NCI-H82 treated with DMSO at 0.1 percent for 48 hours (cell line): ENCODE measurements at regions not wholly inside any gene's neighbourhood (a gene's known extent, or its start where the extent isn't known, plus 50 kb on each side); places are given as distances from the start of the nearest gene placed in this dataset.

Experiments
- DNase-seq: peaks from one replicate; lab custom pipeline; 2025; ENCODE audit not compliant: unreplicated experiment; lab: John Stamatoyannopoulos, UW

DNA sequence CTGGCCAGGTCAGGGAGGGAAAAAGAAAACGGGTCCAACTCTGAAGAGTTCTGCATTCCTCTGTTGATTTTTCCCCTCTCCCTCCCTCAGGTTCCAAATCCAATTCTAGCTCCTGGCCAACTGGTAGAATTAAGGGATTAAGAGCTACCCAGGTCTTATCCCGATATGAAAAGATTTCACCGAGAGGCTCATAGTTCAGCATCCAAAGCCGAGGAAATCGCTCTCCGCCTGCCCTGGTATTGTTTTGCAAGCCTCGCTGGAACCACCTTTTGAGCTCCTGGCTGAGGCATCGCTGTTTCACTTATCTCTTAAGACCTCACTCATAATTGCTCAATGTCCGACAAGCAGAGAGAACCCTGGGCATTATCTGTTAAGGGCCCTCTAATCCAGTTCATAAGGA is 180.4 kb downstream of the URI1 start:
- DNase-seq: peak; percentile 93

DNA sequence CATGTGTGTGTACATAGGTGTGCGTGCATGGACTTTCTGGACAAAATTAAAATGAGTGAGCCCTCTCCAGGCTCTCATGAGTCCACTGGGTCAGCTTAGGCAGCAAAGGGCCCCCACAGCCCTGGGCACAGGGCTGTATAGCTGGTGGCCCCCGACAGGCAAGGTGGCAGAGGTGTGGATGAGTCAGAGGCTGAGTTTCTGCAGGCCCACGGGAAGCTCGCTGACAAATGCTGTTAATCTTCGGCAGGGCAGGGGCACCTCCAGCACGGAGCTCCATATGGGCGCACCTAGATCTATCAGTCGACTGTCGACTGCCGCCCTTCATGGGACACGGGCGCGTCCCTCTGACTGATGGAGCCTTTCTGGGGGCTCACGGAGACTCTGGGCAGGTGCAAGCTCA is 181.1 kb downstream of the URI1 start:
- peak; percentile 20 for DNase-seq

DNA sequence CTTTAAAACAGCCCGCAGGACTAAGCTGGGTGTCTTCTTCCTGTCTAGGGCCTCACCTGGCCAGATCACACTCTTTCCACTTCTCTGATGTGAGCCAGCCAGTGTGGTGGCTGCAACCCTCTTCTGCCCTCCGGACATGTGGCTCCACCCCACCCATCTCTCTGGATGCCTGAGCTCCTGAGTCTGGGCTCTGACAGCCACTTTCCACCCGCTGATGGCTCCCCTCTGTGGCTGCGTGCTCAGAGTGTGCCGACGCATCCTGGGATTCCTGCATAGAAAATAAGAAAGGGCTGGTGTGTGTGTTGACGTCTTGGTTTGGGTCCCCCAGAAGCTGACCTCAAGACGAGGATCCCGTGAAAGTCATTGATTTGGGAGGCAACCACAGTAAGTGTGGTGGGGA is 181.6 kb downstream of the URI1 start:
- no peak for DNase-seq

DNA sequence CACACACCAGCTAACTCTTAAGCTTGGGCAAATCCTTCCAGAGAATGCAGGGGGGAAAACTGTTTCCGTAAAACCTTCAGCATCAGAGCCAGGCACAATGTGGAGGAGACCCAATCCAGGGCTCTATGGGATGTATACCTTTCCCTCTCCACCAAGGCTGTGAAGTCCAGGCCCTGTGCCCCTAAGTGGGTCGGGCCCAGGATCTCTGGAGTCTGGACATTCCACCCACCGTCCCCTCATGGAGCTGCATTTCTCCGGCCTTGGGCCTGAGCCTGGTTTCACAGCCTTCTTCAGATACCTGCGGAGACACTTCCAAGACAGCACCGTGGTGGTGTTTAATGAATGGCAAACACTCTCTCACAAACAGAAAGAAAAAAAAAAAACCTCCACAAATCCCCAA is 186.2 kb downstream of the URI1 start:
- DNase-seq: no peak

DNA sequence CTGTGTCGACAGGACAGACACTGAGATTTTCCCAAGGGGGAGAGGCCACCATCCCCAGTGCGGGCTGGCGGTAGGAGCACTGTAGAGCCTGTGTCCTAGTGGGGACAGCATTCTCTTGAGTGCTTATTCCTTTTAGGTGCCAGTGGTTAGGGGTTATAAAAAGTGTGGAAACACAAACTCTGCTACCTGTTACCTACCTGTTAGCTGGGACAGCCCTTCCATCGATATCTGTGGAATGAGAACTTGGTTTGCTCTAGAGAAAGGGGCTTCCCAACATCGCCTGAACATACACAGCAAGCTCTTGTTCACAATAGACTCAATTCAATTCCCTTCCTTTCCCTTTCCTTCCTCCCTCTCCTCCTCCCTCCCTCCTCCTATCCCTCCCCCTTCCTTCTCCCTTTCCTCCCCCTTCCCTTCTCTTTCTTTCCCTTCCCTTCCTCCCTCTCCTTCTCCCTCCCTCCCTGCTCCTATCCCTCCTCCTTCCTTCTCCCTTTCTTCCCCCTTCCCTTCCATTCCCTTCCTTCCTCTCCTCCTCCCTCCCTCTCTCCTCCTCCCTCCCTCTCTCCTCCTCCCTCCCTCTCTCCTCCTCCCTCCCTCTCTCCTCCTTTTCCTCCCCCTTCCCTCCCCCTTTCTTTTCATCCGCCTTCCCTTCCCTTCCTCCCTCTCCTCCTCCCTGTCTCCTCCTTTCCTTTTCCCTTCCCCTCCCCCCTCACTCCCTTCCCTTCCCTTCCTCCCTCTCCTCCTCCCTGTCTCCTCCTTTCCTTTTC is 188.5 kb downstream of the URI1 start:
- DNase-seq: no peak

DNA sequence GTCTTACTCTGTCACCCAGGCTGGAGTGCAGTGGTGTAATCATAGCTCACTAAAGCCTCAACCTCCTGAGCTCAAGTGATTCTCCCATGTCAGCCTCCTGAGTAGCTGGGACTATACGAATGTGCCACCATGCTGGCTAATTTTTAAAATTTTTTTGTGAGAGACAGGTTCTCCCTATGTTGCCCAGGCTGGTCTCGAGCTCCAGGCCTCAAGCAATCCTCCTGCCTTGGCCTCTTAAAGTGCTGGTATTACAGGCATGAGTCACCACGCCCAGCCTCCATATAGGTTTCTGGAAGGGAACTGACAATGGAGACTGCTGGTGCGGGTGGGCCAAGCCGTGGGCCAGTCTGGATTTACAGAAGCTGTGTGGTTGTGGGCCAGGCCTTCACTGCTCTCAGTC is 189.2 kb downstream of the URI1 start:
- DNase-seq: no peak

DNA sequence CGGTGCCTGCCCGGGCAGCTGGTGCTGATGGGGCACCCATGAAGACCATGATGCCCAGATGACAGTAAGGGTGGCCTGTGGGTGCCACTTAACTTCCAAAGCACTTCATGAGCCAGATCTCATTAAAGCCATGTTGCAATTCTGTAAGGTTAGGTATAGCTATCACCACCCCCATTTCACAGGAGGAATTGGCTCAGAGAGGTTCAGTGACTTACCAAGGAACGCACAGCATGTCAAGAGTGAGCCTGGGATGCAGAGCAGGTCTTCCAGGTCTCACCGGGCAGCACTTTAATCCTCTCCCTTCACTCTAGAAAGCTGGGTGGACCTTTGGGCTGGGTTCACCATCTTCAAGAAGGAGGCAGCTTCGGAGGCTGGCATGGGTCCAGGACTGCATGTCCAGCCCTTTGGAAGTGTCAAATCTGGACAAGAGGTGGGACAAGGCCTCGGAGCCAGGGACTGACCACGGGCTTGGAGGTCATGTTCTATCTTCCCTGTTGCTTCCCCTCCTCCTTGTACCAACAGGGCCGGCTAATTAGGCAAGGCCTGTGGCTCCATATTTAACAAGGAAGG is 189.8 kb downstream of the URI1 start:
- no peak for DNase-seq

DNA sequence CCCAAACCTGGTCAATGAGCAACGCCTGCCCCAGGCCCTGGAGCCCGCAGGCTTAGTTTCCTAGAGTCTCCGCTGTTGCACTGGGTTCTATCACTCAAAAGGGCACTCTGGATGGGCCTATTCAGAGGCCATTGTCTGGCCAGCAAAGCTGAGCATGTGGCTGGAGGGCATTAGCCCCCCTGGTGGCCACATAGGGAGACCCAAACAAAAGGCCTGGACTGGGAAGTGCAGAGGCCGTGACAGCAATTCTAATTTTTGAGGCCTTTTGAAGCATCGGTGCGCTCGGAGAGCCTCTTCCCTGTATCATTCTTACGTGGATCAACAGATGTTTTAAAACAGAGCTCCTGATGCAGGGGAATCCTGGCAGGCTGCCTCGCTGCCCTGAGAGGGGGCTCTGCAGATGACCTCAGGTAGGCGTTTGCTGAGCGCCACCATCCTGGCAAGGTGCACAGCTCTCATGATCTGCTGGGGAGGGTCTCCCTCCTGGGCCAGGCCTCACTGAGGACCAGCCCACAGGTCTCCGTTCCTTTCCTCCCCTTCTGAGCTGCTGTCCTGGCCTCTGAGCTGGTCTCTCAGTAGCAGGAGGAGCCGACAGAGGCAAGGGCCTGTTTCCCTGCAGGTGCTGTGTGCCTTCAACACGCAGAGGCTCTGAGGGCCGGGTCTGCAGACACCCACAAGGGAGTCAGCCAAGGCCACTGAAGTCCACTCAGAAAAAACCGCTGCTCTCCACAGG is 190.5 kb downstream of the URI1 start:
- no peak for DNase-seq

DNA sequence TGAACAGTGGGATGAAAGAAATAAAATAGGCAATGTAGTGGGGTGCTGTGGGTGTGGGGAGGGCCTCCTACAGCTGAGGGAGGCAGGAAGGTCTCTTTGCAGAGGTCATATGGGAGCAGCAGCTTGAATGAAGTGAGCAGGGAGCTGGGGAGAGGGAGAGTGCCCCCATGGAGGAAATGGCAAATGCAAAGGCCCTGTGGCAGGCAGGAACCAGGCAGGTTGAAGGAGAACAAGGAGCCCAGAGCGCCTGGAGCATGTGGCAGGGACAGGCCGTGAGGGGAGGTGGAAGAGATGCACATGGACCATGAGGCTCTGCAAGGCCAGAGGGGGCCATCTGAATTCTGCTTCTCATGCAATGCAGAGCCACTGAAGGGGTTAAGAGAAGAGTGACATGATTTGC is 191.8 kb downstream of the URI1 start:
- DNase-seq: no peak

DNA sequence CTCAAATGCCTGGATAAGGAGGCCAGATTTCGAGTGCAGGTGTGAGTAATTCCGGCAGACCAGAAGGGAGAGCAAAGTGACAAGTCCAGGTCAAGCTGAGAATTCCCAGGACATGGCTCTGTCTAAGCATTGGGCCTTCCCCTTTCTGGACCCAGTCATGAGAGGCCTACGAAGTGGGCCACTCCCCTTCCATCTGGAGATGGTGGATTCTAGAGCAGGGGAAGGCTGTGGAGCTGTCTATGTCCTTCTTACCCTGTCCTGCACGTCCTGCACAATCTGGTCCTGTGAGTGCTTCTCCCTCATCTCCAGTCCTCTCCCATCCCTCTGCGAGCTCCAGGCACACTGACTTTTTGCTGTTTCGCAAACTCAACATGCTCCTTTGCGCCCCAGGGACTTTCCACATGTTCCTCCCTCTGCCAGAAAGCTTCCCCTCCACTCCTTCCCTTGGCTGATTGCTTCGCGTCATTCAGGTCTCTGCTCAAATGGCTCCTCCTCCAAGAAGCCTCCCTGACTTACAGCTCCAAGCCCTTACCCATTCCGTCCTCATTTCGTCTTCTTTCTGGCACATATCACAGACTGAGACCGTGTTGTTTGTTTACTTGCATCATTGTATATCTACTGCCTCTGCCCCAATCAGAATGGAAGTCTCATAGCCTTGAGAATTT is 193.2 kb downstream of the URI1 start:
- no peak for DNase-seq

DNA sequence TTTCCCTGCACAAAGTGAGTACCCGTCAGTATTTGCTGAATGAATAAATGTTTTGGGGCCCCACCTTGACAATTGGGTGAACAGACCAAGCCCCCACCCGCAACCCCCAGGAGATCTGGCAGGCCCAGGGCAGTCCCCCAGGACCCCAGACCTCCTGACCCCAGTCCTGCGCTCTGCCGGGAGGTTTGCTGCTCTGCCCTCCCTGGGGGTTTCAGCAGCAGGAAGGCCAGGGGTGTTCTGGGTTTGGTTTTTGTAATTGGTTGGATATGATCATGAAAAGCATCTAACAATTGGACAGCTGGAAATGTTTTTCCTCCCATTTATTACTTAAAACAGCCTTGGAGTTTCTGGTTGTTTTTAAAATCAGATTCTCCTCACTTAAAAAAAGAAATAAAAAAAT is 193.8 kb downstream of the URI1 start:
- DNase-seq: no peak

DNA sequence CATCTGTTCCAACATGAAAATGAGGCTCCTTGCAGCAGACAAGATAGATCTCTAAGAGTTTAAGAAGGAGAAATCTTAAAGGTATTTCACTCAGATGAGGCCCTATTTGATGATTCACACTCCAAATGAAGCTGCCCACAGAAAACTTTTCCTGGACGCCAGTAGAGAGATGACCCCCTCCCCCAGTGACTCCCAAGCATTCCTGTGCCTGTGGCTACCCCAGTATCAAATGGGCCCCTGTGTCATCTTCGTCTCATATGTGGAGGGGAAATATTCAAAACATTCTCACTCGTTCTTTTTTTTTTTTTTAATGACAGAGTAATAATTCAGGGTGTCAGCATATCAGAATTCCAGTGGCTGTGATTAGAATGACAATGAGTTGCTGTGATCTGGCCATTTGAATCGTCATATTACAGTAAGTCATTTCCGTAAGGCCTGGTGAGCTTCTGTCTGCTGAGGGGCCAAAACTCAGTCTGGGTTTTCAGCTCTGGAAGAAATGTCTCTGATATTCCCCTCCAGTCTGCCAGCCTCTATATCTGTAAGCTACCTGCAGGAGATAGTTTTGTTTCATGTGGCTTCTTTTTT is 194.7 kb downstream of the URI1 start:
- no peak for DNase-seq

DNA sequence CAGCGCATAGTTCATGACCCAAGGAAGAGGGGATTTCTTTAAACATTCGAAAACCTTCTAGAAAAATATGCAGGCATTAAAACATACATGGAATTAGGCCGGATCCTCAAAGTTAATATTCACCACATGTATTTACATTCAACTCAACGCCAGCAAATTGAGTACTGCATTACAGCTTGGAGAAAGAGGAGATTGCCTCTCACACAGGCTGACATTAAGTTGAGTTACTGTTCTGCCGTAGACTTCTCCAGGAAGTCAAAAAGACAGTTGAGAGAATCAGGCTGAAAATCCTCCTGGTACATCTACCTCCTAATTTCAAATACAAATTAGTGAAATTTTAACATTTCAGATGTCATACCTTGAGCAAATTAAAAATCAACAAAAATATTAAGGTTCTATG is 195.7 kb downstream of the URI1 start:
- no peak for DNase-seq

DNA sequence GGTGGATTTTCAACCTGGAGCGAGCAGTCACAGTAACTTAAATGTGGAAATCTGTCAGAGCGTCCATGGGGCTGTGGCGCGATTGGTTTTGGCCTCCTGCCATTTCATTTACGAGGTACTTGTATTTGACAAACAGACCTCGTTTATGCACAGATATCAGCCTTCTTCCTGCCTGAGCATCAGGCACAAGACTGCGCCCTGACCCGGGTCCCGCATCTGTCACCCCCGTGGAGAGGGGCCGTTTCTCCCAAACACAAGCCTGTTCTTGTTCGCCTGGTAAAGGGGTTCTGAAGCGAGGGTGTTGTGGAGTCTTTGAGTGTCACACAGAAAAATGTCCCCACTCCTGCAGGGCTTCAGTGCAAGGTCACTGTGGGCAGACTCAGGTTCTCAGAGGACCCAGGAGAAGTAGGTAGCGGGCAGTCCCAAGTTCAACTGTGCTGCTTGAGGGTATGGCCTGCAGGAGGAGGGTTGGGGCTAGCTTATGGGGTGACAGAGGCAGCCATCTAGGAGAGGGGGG is 202.3 kb downstream of the URI1 start:
- no peak for DNase-seq

DNA sequence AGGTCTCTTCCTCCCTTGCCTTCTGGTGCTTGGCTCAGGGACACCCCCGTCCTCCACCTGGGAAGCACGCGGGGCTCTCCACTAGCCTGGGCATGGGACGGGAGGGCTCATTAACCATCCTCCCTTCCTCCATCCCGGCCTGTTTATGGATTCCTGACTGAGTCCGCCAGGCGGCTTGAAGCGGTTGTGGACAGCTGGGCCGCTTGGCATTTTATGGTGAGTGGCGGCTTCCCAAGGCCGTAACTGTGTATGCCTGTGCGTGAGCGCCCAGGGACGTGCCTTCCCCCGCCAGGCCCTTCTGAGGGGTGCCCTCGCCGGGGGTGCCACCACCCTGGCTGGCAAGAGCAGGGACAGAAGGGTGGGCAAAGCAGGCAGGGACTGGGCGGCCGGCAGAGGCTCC is 202.8 kb downstream of the URI1 start:
- no peak for DNase-seq

DNA sequence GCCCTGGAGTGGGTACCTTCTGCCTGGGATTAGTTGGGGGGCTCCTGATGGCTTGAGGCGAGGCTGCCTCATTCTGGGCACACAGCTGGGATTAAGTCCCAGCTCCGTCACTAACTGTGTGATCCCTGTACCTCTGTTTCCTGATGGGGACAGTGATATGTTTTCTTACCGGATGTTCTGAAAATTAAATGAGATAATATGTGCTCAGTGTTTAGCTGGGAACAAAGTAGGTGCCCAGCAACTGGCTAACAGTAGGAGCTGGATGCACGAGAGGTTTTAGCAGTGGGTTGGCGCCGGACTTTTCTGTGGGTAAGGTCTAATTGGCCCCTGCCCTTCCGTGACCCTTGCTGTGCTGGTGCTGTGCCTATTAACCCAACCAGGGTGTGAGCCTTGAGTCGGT is 203.4 kb downstream of the URI1 start:
- no peak for DNase-seq

DNA sequence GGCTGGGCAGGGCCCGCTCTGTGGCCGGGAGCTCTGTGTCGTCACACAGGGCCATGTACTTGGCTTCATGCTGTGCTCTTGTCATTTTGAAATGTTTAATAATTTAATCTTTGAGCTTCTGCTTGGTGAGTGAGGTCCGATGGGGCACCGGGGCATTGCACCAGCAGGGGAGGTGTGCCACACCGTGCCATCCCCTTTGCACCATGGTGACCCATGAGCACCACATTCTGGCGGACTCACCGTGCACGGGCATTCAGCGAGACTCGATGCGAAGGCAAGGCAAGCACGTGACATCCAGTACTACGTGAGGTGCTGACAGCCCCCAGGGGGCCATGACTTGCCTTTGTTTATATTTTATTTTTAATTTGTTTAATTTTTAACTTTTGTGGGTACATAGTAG is 204.3 kb downstream of the URI1 start:
- DNase-seq: no peak

DNA sequence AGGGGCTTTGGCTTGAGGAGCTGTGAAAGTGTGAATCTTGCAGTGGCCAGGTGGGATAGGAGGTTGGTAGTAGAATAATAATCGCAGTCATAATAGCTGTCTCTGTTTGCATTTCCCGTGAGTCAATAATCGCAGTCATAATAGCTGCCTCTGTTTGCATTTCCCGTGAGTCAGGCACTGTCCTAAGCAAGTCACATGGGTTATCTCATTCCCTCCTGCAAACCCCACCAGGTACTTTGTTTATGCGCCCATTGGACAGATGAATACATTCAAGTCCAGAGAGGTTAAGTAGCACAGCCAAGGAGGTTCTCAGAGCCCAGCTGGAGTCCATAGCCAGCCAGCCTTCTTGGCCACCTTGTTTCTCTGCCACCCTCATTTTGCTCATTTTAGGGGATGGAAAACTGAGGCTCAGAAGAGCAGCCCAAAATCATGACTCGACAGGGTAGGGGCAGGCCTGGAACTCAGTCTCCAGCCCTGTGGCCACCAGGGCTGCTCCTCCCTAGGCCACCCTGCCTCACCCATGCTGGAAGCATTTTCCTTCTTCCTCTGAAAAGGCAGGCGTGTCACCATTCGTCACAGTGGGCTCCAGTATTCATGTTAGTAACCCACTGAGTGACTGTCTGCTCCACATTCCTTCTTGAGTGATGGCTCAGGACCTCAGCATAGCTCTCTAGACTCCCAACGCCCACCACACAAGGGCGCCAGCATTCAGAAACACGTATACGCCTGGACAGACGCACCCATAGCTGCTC is 206.2 kb downstream of the URI1 start:
- DNase-seq: no peak

DNA sequence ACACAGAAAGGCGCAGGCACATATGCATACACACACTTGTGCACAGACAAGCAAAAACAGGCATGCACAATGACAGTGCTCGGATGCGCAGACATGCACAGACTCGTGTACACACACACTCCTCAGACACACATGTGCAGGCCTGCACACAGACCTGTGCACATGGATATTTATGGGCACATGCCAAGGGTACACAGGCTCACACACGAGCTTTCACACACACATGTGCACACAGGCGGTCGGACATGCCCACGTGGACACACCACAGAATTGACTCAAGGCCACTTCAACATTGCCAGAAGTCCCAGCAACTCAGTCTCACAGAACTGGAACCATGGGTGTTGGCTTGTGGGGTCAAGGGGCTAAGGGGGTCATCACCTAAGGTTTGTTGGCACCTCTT is 206.8 kb downstream of the URI1 start:
- no peak for DNase-seq

DNA sequence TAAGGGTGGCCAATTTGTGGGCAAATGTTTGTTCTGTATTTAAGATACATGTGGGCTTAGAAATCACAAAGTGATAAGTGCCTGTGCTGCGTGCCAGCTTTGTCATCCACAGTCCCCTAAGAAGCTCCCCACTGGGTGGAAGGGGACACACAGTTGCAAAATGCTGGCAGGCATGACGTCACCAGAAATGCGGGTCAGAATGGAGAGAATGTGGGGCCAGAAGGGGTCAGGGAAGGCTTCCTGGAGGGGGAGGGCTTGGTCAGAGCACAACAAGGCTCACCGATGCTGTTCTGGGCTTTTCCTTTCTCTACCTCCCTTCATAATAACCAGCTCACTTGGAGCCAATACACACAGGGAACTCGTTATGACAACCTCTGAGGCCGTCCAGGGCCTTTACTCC is 207.3 kb downstream of the URI1 start:
- DNase-seq: no peak

DNA sequence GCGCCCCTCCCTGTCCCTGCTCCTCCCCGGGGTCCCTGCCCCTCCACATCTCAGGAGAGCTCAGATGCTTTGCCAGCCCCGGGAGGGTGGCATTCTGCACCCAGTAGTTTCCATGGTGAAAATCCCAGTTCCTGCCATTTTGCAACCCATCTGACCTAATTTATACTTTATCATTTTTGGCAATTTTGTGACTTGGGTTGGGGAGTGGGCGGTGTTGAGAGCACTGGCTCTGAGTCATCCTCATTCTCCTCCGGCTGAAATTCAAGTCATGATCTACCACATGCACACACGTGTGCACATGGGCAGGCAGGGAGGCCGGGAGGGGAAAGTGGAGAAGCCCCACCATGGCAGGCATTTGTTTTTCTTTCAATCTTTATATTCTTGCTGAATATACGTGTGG is 208.6 kb downstream of the URI1 start:
- DNase-seq: no peak
